ENCODE measurements at regions not wholly inside any gene's neighbourhood (a gene's known extent, or its start where the extent isn't known, plus 50 kb on each side); places are given as distances from the start of the nearest gene placed in this dataset.

- no peak overlapping the region for H3K4me2 ChIP-seq (ENCODE audit: low read length)
- H3K9ac ChIP-seq (ENCODE audit: low read length), result no peak overlapping the region
- no peak overlapping the region for H3K27ac ChIP-seq (ENCODE audit: low read length)
- no peak overlapping the region for H3K4me3 ChIP-seq (ENCODE audit: low read length)
- H3K79me2 ChIP-seq (replicated peaks; ENCODE audit: insufficient read depth, low read length), result no peaks in the 10 kb centered on the region
- no peaks in the 10 kb centered on the region for H3K9me3 ChIP-seq (ENCODE audit: low read length)
- H3K27me3 ChIP-seq (ENCODE audit: insufficient read depth, low read depth, low read length), result no peaks in the 10 kb centered on the region
- no peaks in the 10 kb centered on the region for H4K20me1 ChIP-seq (ENCODE audit: insufficient read depth)
- H3K9me2 ChIP-seq (ENCODE audit: insufficient read depth, low read length), result no peaks in the 10 kb centered on the region
- H3K36me3 ChIP-seq (ENCODE audit: insufficient read depth, low read length), result no peaks in the 10 kb centered on the region
- TF ChIP-seq EZH2 (IDR thresholded peaks at IDR 0.05; ENCODE audit: borderline replicate concordance, insufficient read depth, low read length, poor library complexity, severe bottlenecking) (no peak), TAF1 (IDR thresholded peaks at IDR 0.05; ENCODE audit: low read depth) (no peak), EP300 (conservative IDR thresholded peaks at IDR 0.05; ENCODE audit: poor library complexity, severe bottlenecking) (no peak), POLR2AphosphoS5 (IDR thresholded peaks at IDR 0.05) (no peak), CTCF (IDR thresholded peaks at IDR 0.05; ENCODE audit: poor library complexity, severe bottlenecking) (no peak), MXI1 (conservative IDR thresholded peaks at IDR 0.05; ENCODE audit: poor library complexity, severe bottlenecking) (no peak), REST (IDR thresholded peaks at IDR 0.05; ENCODE audit: borderline replicate concordance) (no peak), RAD21 (conservative IDR thresholded peaks at IDR 0.05) (no peak), SMC3 (conservative IDR thresholded peaks at IDR 0.05; ENCODE audit: poor library complexity) (no peak)
- no peaks in the 10 kb centered on the region for H3F3A ChIP-seq (ENCODE audit: insufficient read depth, low read length, poor library complexity, severe bottlenecking)
- H2AFZ ChIP-seq (ENCODE audit: low read depth, low read length), result no peak overlapping the region
These were observed 275.2 kb upstream of the THSD7B start for GRCh38 chr2:136490100-136490499.

GRCh38 chr2:136487421-136487820 lies 277.9 kb upstream of the THSD7B start:
- H3K4me2 ChIP-seq (ENCODE audit: low read length), result no peak overlapping the region
- H3K9me3 ChIP-seq (ENCODE audit: low read length), result no peaks in the 10 kb centered on the region
- H3K9ac ChIP-seq (ENCODE audit: low read length), result no peak overlapping the region
- TF ChIP-seq TAF1 (IDR thresholded peaks at IDR 0.05; ENCODE audit: low read depth), result no peak
- TF ChIP-seq REST (IDR thresholded peaks at IDR 0.05; ENCODE audit: borderline replicate concordance), result no peak
- TF ChIP-seq SMC3 (conservative IDR thresholded peaks at IDR 0.05; ENCODE audit: poor library complexity), result no peak
- no peak for TF ChIP-seq POLR2AphosphoS5 (IDR thresholded peaks at IDR 0.05)
- no peak for TF ChIP-seq EZH2 (IDR thresholded peaks at IDR 0.05; ENCODE audit: borderline replicate concordance, insufficient read depth, low read length, poor library complexity, severe bottlenecking)
- no peaks in the 10 kb centered on the region for H3K9me2 ChIP-seq (ENCODE audit: insufficient read depth, low read length)
- no peak overlapping the region for H3K27ac ChIP-seq (ENCODE audit: low read length)
- H3K27me3 ChIP-seq (ENCODE audit: insufficient read depth, low read depth, low read length), result no peaks in the 10 kb centered on the region
- H3K36me3 ChIP-seq (ENCODE audit: insufficient read depth, low read length), result no peaks in the 10 kb centered on the region
- H3K4me3 ChIP-seq (ENCODE audit: low read length), result no peak overlapping the region
- no peak overlapping the region for H2AFZ ChIP-seq (ENCODE audit: low read depth, low read length)
- H3K79me2 ChIP-seq (replicated peaks; ENCODE audit: insufficient read depth, low read length), result no peaks in the 10 kb centered on the region
- H4K20me1 ChIP-seq (ENCODE audit: insufficient read depth), result no peaks in the 10 kb centered on the region
- H3F3A ChIP-seq (ENCODE audit: insufficient read depth, low read length, poor library complexity, severe bottlenecking), result no peaks in the 10 kb centered on the region

All from neural cell (in vitro differentiated cells).